NT2/D1 (cell line): ENCODE measurements at regions not wholly inside any gene's neighbourhood (a gene's known extent, or its start where the extent isn't known, plus 50 kb on each side); places are given as distances from the start of the nearest gene placed in this dataset.

Experiments used
- YY1 ChIP-seq: IDR thresholded peaks from 2 replicates; pipeline ENCODE4 v1.6.1; 2011; ENCODE audit not compliant: insufficient read length, insufficient read depth
- ZNF274 ChIP-seq: IDR thresholded peaks from 2 replicates; pipeline ENCODE4 v1.6.1; 2011; ENCODE audit warnings: mild to moderate bottlenecking, low read depth, low read length

GRCh38 chr5:2840372-2840915, 89.0 kb upstream of the IRX2 start:
- TF ChIP-seq ZNF274 (no peak), YY1 (no peak)
